Glutamatergic neuron (in vitro differentiated cells): ENCODE measurements at regions not wholly inside any gene's neighbourhood (a gene's known extent, or its start where the extent isn't known, plus 50 kb on each side); places are given as distances from the start of the nearest gene placed in this dataset.
"Not testable (repeated sequence)": the region's sequence is repeated elsewhere in the genome, so short reads cannot be mapped to it uniquely, and the experiment has no call there.

Experiments used
- DNase-seq: peaks from one replicate; pipeline ENCODE4 v3.0.0; 2022
- H3K27ac Mint-ChIP-seq: one replicate; pipeline ENCODE4 v1.8.0; 2020; ENCODE audit warnings: mild to moderate bottlenecking, mixed read lengths, inconsistent platforms; ENCODE audit not compliant: unreplicated experiment
- H3K27me3 Mint-ChIP-seq: one replicate; pipeline ENCODE4 v1.8.0; 2020; ENCODE audit warnings: mild to moderate bottlenecking, moderate library complexity, mixed read lengths, inconsistent platforms; ENCODE audit not compliant: unreplicated experiment
- H3K36me3 Mint-ChIP-seq: one replicate; pipeline ENCODE4 v1.8.0; 2020; ENCODE audit warnings: mild to moderate bottlenecking, mixed read lengths, inconsistent platforms; ENCODE audit not compliant: unreplicated experiment
- H3K4me1 Mint-ChIP-seq: one replicate; pipeline ENCODE4 v1.8.0; 2020; ENCODE audit warnings: mild to moderate bottlenecking, low read depth, mixed read lengths, inconsistent platforms; ENCODE audit not compliant: unreplicated experiment
- H3K4me3 Mint-ChIP-seq: one replicate; pipeline ENCODE4 v1.8.0; 2020; ENCODE audit warnings: mild to moderate bottlenecking, mixed read lengths, inconsistent platforms; ENCODE audit not compliant: unreplicated experiment
- H3K9me3 Mint-ChIP-seq: one replicate; pipeline ENCODE4 v1.8.0; 2020; ENCODE audit warnings: mild to moderate bottlenecking, moderate library complexity, mixed read lengths, inconsistent platforms; ENCODE audit not compliant: unreplicated experiment
- TF ChIP-seq, protein P1 (sequence below): fragments of 200-600 bp; sonication (generic); IDR thresholded peaks from one replicate; pipeline ENCODE4 v1.5.0; 2021; ENCODE audit not compliant: partially characterized antibody, unreplicated experiment

DNA sequence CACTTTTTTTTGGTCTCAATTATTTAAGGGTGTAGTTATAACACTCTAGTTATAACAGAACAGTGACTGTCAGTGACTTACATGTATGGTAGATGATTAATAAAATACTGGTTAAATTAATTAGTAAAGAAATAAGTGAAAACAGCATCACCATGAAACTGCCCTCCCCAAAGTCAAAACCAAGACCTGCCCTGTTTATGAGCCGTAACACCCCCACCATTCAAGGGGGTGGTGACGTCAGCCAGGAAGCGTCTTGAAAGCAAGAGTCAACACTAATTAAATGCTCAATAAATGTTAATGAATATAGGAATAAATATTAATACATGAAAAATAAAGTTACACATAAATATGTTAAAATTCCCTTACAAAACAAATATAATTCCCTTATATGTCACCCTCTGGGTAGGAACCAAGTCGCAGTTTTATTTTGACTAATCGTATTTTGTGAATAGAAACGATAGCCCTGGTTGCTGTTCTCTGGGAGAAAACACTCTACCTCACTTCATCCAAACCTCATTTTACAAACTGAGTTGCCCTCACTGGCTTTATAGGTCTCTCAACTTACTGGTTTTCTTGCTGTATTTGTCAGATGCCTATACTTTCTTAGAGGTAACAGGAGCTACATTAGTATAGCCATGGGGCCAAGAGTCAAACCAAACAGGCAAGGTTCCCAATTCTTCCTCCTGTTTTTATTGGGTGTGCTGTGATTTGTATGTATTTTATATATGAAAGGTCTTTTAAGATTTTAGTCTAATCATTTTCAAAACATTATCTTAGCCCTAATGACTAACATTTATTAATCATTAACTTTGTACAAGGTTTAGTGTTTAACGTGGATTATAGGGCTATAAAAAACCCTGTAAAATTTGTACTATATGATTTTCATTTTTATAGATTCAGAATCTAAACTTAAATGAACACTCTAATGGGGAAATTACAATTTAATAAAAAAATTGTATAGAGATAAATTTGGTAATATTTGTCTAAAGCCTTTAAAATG, 227.9 kb upstream of the IRAK1BP1 start:
- Mint-ChIP-seq H3K9me3 (no peaks in the 10 kb centered on the region), H3K4me3 (no peak overlapping the region), H3K36me3 (peaks cover 4% of the 10 kb centered on the region), H3K4me1 (no peaks in the 10 kb centered on the region), H3K27ac (no peak overlapping the region), H3K27me3 (no peaks in the 10 kb centered on the region)
- DNase-seq = no peak
- TF ChIP-seq, protein P1, sequence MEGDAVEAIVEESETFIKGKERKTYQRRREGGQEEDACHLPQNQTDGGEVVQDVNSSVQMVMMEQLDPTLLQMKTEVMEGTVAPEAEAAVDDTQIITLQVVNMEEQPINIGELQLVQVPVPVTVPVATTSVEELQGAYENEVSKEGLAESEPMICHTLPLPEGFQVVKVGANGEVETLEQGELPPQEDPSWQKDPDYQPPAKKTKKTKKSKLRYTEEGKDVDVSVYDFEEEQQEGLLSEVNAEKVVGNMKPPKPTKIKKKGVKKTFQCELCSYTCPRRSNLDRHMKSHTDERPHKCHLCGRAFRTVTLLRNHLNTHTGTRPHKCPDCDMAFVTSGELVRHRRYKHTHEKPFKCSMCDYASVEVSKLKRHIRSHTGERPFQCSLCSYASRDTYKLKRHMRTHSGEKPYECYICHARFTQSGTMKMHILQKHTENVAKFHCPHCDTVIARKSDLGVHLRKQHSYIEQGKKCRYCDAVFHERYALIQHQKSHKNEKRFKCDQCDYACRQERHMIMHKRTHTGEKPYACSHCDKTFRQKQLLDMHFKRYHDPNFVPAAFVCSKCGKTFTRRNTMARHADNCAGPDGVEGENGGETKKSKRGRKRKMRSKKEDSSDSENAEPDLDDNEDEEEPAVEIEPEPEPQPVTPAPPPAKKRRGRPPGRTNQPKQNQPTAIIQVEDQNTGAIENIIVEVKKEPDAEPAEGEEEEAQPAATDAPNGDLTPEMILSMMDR = no peak

DNA sequence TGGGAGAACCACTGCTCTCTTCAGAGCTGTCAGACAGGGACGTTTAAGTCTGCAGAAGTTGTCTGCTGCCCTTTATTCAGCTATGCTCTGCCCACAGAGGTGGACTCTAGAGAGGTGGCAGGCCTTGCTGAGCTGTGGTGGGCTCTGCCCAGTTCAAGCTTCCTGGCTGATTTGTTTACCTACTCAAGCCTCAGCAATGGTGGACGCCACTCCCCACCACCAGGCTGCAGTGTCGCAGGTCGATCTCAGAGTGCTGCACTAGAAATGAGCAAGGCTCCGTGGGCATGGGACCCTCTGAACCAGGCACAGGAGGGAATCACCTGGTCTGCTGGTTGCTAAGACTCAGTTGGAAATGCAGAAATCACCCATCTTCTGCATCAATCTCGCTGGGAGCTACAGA, 223.4 kb upstream of the IRAK1BP1 start:
- H3K9me3 Mint-ChIP-seq, H3K27ac Mint-ChIP-seq, H3K36me3 Mint-ChIP-seq, H3K27me3 Mint-ChIP-seq, DNase-seq, H3K4me1 Mint-ChIP-seq, H3K4me3 Mint-ChIP-seq: not testable (repeated sequence)

DNA sequence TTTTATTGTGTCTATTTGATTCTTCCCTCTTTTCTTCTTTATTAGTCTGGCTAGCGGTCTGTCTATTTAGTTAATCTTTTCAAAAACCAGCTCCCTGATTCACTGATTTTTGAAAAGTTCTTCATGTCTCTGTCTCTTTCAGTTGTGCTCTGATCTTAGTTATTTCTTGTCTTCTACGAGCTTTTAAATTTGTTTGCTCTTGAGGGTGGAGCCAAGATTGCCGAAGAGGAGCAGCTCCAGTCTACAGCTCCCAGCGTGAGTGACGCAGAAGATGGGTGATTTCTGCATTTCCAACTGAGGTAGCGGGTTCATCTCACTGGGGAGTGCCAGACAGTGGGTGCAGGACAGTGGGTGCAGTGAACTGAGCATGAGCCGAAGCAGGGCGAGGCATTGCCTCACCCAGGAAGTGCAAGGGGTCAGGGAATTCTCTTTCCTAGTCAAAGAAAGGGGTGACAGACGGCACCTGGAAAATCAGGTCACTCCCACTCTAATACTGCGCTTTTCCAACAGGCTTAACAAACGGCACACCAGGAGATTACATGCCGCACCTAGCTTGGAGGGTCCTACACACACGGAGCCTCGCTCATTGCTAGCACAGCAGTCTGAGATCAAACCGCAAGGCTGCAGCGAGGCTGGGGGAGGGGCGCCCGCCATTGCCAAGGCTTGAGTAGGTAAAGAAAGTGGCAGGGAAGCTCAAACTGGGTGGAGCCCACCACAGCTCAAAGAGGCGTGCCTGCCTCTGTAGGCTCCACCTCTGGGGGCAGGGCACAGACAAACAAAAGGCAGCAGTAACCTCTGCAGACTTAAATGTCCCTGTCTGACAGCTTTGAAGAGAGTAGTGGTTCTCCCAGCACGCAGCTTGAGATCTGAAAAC, 220.6 kb upstream of the IRAK1BP1 start:
- not testable (repeated sequence) for H3K9me3 Mint-ChIP-seq, H3K27me3 Mint-ChIP-seq, H3K4me3 Mint-ChIP-seq, H3K4me1 Mint-ChIP-seq, DNase-seq, H3K36me3 Mint-ChIP-seq, H3K27ac Mint-ChIP-seq

DNA sequence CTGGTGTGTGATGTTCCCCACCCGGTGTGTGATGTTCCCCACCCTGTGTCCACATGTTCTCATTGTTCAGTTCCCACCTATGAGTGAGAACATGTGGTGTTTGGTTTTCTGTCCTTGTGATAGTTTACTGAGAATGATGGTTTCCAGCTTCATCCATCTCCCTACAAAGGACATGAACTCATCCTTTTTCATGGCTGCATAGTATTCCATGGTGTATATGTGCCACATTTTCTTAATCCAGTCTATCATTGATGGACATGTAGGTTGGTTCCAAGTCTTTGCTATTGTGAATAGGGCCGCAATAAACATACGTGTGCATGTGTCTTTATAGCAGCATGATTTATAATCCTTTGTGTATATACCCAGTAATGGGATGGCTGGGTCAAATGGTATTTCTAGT, 201.5 kb upstream of the IRAK1BP1 start:
- H3K27ac Mint-ChIP-seq, H3K4me3 Mint-ChIP-seq, H3K4me1 Mint-ChIP-seq, H3K36me3 Mint-ChIP-seq, H3K9me3 Mint-ChIP-seq, H3K27me3 Mint-ChIP-seq, DNase-seq: not testable (repeated sequence)

DNA sequence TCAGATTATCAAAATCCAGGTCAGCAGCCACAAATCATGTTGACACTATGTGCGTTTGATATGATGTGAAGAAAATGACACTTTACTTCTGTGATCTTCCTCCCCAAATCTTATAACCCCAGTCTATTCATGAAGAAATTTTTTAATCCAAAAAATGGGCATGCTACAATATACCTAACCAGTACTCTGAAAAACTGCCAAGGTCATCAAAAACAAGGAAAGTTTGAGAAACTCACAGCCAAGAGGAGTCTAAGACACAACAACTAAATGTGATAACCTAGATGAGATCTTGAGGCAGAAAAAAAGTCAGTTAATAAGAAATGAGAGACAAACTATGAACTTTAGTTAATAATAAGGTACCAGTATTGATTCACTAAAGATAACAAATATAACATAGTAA, 200.6 kb upstream of the IRAK1BP1 start:
- Mint-ChIP-seq H3K36me3 (no peaks in the 10 kb centered on the region), H3K9me3 (no peaks in the 10 kb centered on the region), H3K27me3 (no peaks in the 10 kb centered on the region), H3K4me1 (peaks cover 2% of the 10 kb centered on the region), H3K4me3 (no peak overlapping the region), H3K27ac (no peak overlapping the region)
- DNase-seq = no peak
- TF ChIP-seq, protein P1 = no peak

DNA sequence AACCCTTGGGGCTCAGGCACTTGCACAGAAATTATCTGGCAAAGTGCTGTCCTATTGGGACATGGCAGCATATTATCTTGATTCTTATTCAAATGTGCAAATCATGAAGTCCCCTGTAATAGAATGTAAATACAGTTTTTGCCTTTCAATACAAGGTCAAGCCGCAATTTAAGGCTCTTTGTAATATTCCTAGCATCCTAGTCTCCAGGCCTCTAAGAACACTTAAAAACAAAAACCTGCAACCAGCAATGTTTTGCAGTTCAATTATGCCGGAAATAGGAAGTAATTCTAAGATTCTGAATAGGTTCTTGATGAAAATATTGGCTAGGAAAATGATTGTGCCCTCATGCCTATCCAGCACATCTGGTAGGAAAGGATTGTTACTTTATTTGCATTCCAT, 197.2 kb upstream of the IRAK1BP1 start:
- H3K27ac Mint-ChIP-seq = no peak overlapping the region
- peaks cover 2% of the 10 kb centered on the region for H3K4me1 Mint-ChIP-seq
- peaks cover 2% of the 10 kb centered on the region for H3K9me3 Mint-ChIP-seq
- TF ChIP-seq, protein P1 = no peak
- H3K4me3 Mint-ChIP-seq = no peak overlapping the region
- H3K36me3 Mint-ChIP-seq = no peaks in the 10 kb centered on the region
- DNase-seq = no peak
- H3K27me3 Mint-ChIP-seq = no peaks in the 10 kb centered on the region
